ENCODE measurements at regions not wholly inside any gene's neighbourhood (a gene's known extent, or its start where the extent isn't known, plus 50 kb on each side); places are given as distances from the start of the nearest gene placed in this dataset.

DNA sequence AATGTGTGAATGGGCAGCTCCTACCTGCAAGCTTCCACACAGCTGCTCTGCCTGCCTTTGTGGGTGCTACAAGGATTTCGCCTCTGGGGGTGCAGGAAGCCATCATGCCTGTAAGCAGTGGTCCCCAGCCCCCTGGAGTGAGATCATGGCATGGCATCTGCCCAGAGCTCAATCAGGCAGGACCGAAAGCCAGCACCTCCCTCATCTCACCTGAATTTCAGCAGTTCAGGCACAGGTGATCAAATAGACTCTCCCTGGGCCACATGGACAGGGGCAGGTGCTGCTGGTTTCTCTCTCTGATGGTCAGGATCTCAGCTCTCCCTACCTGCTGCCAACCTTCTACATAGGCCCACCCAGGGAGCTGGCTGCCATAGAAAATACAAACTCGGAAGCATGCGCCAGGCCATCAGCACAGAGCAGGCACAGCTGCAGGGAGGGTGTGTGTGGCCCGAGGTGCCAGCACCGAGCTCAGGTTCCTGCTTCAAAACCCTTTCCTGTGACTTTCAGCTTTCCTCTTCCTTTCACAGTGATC, 133.2 kb upstream of the ID2 start:
- no peak for DNase-seq (ENCODE audit: low read depth in 6 of 9, low spot score in 9 of 9)
- H3K9me3 ChIP-seq (ENCODE audit: control insufficient read depth in 2 of 2, insufficient read depth in 1 of 2, low read length in 1 of 2), result peaks cover 0 to 11% of the 10 kb centered on the region in 2 donors
- 89% methylated on average over 6 of the region's 6 CpGs for WGBS
- no peak overlapping the region for H3K4me3 ChIP-seq (ENCODE audit: low read length in 2 of 2)
- no peaks in the 10 kb centered on the region for H3K36me3 ChIP-seq (ENCODE audit: control insufficient read depth in 2 of 2, insufficient read depth in 2 of 2, low read length in 1 of 2)
- H3K27ac ChIP-seq (ENCODE audit: low read depth in 1 of 2, low read length in 1 of 2), result no peak overlapping the region
- peaks cover 29 to 58% of the 10 kb centered on the region in 2 donors for H3K4me1 ChIP-seq (ENCODE audit: control insufficient read depth in 2 of 2, insufficient read depth in 2 of 2, low read length in 2 of 2)
- peaks cover 0 to 2% of the 10 kb centered on the region in 2 donors for H3K27me3 ChIP-seq (ENCODE audit: control insufficient read depth in 2 of 2, insufficient read depth in 1 of 2, low read length in 1 of 2)

GRCh38 chr2:8549273-8549922, 132.5 kb upstream of the ID2 start:
- H3K27ac ChIP-seq (ENCODE audit: low read depth in 1 of 2, low read length in 1 of 2), result no peak overlapping the region
- H3K4me3 ChIP-seq (ENCODE audit: low read length in 2 of 2), result no peak overlapping the region
- H3K9me3 ChIP-seq (ENCODE audit: control insufficient read depth in 2 of 2, insufficient read depth in 1 of 2, low read length in 1 of 2), result peaks cover 0 to 11% of the 10 kb centered on the region in 2 donors
- DNase-seq (ENCODE audit: low read depth in 6 of 9, low spot score in 9 of 9), result no peak
- H3K4me1 ChIP-seq (ENCODE audit: control insufficient read depth in 2 of 2, insufficient read depth in 2 of 2, low read length in 2 of 2), result peaks cover 24 to 50% of the 10 kb centered on the region in 2 donors
- WGBS, result 92% methylated on average over 11 of the region's 11 CpGs
- H3K27me3 ChIP-seq (ENCODE audit: control insufficient read depth in 2 of 2, insufficient read depth in 1 of 2, low read length in 1 of 2), result no peaks in the 10 kb centered on the region
- no peaks in the 10 kb centered on the region for H3K36me3 ChIP-seq (ENCODE audit: control insufficient read depth in 2 of 2, insufficient read depth in 2 of 2, low read length in 1 of 2)

DNA sequence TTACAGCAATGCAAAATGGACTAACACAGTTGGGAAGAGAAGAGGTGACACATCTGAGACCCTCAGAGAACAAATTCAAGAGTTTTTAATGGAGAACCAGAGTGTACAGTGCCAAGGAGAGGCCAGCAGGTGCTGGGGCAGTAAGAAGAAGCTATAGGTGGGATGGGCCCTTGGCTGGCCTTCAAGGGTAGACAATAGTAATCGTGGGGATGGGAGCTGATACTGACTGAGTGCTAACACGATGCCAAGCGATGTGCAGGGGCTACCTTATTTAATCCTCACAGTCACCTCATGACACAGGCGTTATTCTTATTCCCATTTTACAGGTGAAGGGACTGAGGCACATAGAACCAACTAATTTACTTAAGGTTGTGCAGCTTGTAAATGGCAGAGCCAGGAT, 131.9 kb upstream of the ID2 start:
- H3K4me1 ChIP-seq (ENCODE audit: control insufficient read depth in 2 of 2, insufficient read depth in 2 of 2, low read length in 2 of 2), result peaks cover 19 to 45% of the 10 kb centered on the region in 2 donors
- peaks cover 0 to 11% of the 10 kb centered on the region in 2 donors for H3K9me3 ChIP-seq (ENCODE audit: control insufficient read depth in 2 of 2, insufficient read depth in 1 of 2, low read length in 1 of 2)
- DNase-seq (ENCODE audit: low read depth in 6 of 9, low spot score in 9 of 9), result no peak
- no peak overlapping the region for H3K4me3 ChIP-seq (ENCODE audit: low read length in 2 of 2)
- no peaks in the 10 kb centered on the region for H3K27me3 ChIP-seq (ENCODE audit: control insufficient read depth in 2 of 2, insufficient read depth in 1 of 2, low read length in 1 of 2)
- H3K27ac ChIP-seq (ENCODE audit: low read depth in 1 of 2, low read length in 1 of 2), result no peak overlapping the region
- no peaks in the 10 kb centered on the region for H3K36me3 ChIP-seq (ENCODE audit: control insufficient read depth in 2 of 2, insufficient read depth in 2 of 2, low read length in 1 of 2)
- WGBS, result 98% methylated on average over 4 of the region's 4 CpGs

DNA sequence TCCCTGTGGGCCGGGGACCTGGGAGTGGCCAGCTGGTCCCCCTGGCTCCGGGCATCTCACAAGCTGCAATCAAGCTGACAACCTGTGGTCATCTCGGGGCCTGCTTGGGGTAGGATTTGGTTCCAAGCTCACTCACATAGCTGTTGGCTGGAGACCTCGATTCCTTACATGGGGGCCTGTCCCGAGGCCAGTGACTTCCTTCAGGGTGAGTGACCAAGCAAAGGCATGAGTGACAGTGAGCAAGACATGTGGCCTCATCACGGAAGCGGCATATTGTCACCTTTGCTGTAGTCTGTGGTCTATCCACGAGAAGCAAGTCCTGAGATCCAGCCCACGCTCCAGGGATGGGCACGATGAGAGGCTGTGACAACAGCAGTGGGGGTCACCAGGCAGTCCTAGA, 131.4 kb upstream of the ID2 start:
- Histone ChIP-seq H3K9me3 (ENCODE audit: control insufficient read depth in 2 of 2, insufficient read depth in 1 of 2, low read length in 1 of 2) (peaks cover 0 to 14% of the 10 kb centered on the region in 2 donors), H3K27ac (ENCODE audit: low read depth in 1 of 2, low read length in 1 of 2) (no peak overlapping the region), H3K36me3 (ENCODE audit: control insufficient read depth in 2 of 2, insufficient read depth in 2 of 2, low read length in 1 of 2) (no peaks in the 10 kb centered on the region), H3K4me1 (ENCODE audit: control insufficient read depth in 2 of 2, insufficient read depth in 2 of 2, low read length in 2 of 2) (peaks cover 15 to 40% of the 10 kb centered on the region in 2 donors), H3K27me3 (ENCODE audit: control insufficient read depth in 2 of 2, insufficient read depth in 1 of 2, low read length in 1 of 2) (no peaks in the 10 kb centered on the region), H3K4me3 (ENCODE audit: low read length in 2 of 2) (no peak overlapping the region)
- no peak for DNase-seq (ENCODE audit: low read depth in 6 of 9, low spot score in 9 of 9)
- 97% methylated on average over 10 of the region's 10 CpGs for WGBS

DNA sequence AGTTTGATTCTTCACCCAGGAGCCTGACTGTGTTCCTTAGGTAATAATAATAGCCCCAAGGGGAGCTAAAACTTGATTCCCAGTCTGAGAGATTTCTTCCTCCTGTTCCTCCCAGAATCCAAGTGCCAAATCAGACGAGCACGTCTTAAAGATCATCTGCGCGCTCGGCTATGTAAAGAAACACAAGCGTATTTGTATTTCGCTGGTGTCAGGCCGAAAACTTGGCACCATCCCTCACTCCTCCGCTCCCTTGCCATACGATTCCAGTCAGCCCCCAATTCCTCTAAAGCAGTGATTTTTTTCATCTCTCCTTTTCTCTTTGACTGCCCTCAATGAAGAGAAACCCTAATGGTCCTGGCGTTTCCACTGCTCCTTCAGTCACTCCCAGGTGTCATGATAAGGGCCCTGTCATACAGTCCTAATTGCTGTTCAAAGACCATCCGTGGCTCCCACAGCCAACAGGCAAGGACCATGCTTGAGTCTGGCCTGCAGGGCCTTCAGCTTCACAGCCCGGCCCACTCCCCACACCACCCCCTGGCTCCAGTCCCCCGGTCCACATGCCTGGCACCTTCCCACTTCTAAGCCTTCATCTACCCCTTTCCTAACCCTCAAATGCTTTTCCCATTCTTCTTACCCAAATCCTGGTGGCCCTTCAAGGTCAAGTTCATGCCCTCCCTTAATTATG, 130.8 kb upstream of the ID2 start:
- WGBS, result 91% methylated on average over 14 of the region's 14 CpGs
- Histone ChIP-seq H3K27ac (ENCODE audit: low read depth in 1 of 2, low read length in 1 of 2) (no peak overlapping the region), H3K36me3 (ENCODE audit: control insufficient read depth in 2 of 2, insufficient read depth in 2 of 2, low read length in 1 of 2) (no peaks in the 10 kb centered on the region), H3K4me3 (ENCODE audit: low read length in 2 of 2) (no peak overlapping the region), H3K27me3 (ENCODE audit: control insufficient read depth in 2 of 2, insufficient read depth in 1 of 2, low read length in 1 of 2) (no peaks in the 10 kb centered on the region), H3K4me1 (ENCODE audit: control insufficient read depth in 2 of 2, insufficient read depth in 2 of 2, low read length in 2 of 2) (peaks cover 13 to 34% of the 10 kb centered on the region in 2 donors), H3K9me3 (ENCODE audit: control insufficient read depth in 2 of 2, insufficient read depth in 1 of 2, low read length in 1 of 2) (peaks cover 0 to 9% of the 10 kb centered on the region in 2 donors)
- DNase-seq (ENCODE audit: low read depth in 6 of 9, low spot score in 9 of 9), result no peak

GRCh38 chr2:8551622-8552074, 130.2 kb upstream of the ID2 start:
- no peaks in the 10 kb centered on the region for H3K27me3 ChIP-seq (ENCODE audit: control insufficient read depth in 2 of 2, insufficient read depth in 1 of 2, low read length in 1 of 2)
- H3K36me3 ChIP-seq (ENCODE audit: control insufficient read depth in 2 of 2, insufficient read depth in 2 of 2, low read length in 1 of 2), result no peaks in the 10 kb centered on the region
- WGBS, result 20% methylated on average over 8 of the region's 8 CpGs
- H3K9me3 ChIP-seq (ENCODE audit: control insufficient read depth in 2 of 2, insufficient read depth in 1 of 2, low read length in 1 of 2), result peaks cover 0 to 6% of the 10 kb centered on the region in 2 donors
- H3K4me1 ChIP-seq (ENCODE audit: control insufficient read depth in 2 of 2, insufficient read depth in 2 of 2, low read length in 2 of 2), result peaks cover 8 to 28% of the 10 kb centered on the region in 2 donors
- peak in 1 of 9 donors; percentile 60 for DNase-seq (ENCODE audit: low read depth in 6 of 9, low spot score in 9 of 9)
- H3K27ac ChIP-seq (ENCODE audit: low read depth in 1 of 2, low read length in 1 of 2), result no peak overlapping the region
- no peak overlapping the region for H3K4me3 ChIP-seq (ENCODE audit: low read length in 2 of 2)

- 95% methylated on average over 17 of the region's 17 CpGs for WGBS
- no peak for DNase-seq (ENCODE audit: low read depth in 6 of 9, low spot score in 9 of 9)
- Histone ChIP-seq H3K27ac (ENCODE audit: low read depth in 1 of 2, low read length in 1 of 2) (no peak overlapping the region), H3K36me3 (ENCODE audit: control insufficient read depth in 2 of 2, insufficient read depth in 2 of 2, low read length in 1 of 2) (no peaks in the 10 kb centered on the region), H3K4me3 (ENCODE audit: low read length in 2 of 2) (no peak overlapping the region), H3K27me3 (ENCODE audit: control insufficient read depth in 2 of 2, insufficient read depth in 1 of 2, low read length in 1 of 2) (no peaks in the 10 kb centered on the region), H3K9me3 (ENCODE audit: control insufficient read depth in 2 of 2, insufficient read depth in 1 of 2, low read length in 1 of 2) (peaks cover 0 to 6% of the 10 kb centered on the region in 2 donors), H3K4me1 (ENCODE audit: control insufficient read depth in 2 of 2, insufficient read depth in 2 of 2, low read length in 2 of 2) (peaks cover 3 to 21% of the 10 kb centered on the region in 2 donors)
Measured at GRCh38 chr2:8552293-8552801, 129.5 kb upstream of the ID2 start.

DNA sequence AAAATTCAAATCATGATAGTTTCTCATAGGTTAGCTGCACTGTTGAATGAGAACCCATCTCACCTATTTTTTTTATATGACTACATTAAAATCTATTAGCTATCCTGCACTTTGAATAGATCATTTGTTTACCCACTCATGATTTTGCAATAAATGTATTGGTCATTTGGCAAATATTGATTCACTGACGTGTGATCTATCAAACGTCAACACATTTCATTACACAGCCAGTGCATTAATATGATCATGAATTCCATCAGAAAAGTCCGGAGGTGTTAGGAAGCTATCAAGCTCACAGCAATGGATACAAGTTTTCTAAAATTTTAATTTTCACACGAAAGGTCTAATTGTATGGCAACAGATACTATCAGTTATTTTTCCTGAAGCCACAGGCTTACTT, 128.2 kb upstream of the ID2 start:
- Histone ChIP-seq H3K27ac (ENCODE audit: low read depth in 1 of 2, low read length in 1 of 2) (no peak overlapping the region), H3K9me3 (ENCODE audit: control insufficient read depth in 2 of 2, insufficient read depth in 1 of 2, low read length in 1 of 2) (peaks cover 0 to 11% of the 10 kb centered on the region in 2 donors), H3K27me3 (ENCODE audit: control insufficient read depth in 2 of 2, insufficient read depth in 1 of 2, low read length in 1 of 2) (no peaks in the 10 kb centered on the region), H3K36me3 (ENCODE audit: control insufficient read depth in 2 of 2, insufficient read depth in 2 of 2, low read length in 1 of 2) (no peaks in the 10 kb centered on the region), H3K4me1 (ENCODE audit: control insufficient read depth in 2 of 2, insufficient read depth in 2 of 2, low read length in 2 of 2) (peaks cover 3 to 17% of the 10 kb centered on the region in 2 donors), H3K4me3 (ENCODE audit: low read length in 2 of 2) (no peak overlapping the region)
- DNase-seq (ENCODE audit: low read depth in 6 of 9, low spot score in 9 of 9), result no peak
- WGBS, result over 99% methylated on average over 4 of the region's 4 CpGs

DNA sequence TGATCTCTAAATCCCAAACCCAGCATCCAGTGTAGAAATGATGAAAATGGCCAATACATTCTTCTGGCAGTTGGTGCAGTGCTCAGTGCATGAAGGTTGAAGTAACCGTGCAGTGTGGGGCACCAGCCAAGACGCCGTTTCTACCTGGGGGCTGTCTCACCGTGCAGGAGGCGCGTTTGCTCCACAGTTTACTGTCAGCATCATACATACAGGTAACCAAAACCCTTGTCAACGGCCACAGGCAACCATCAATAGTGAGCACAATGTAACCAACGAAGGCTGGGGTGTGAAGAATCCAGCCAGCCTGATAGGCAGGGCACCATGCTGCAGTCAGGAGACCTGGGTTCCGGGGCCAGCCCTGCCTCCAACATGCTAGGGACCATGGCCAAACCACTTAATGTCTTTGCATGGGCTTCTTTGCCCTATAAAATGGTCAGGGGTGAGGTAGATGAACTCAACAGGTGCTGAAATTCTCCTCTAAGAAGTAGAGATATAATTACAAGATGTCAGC, 127.5 kb upstream of the ID2 start:
- Histone ChIP-seq H3K36me3 (ENCODE audit: control insufficient read depth in 2 of 2, insufficient read depth in 2 of 2, low read length in 1 of 2) (no peaks in the 10 kb centered on the region), H3K9me3 (ENCODE audit: control insufficient read depth in 2 of 2, insufficient read depth in 1 of 2, low read length in 1 of 2) (peaks cover 0 to 13% of the 10 kb centered on the region in 2 donors), H3K27me3 (ENCODE audit: control insufficient read depth in 2 of 2, insufficient read depth in 1 of 2, low read length in 1 of 2) (no peaks in the 10 kb centered on the region), H3K4me1 (ENCODE audit: control insufficient read depth in 2 of 2, insufficient read depth in 2 of 2, low read length in 2 of 2) (peaks cover 3 to 13% of the 10 kb centered on the region in 2 donors), H3K4me3 (ENCODE audit: low read length in 2 of 2) (no peak overlapping the region), H3K27ac (ENCODE audit: low read depth in 1 of 2, low read length in 1 of 2) (no peak overlapping the region)
- DNase-seq (ENCODE audit: low read depth in 6 of 9, low spot score in 9 of 9), result no peak
- 98% methylated on average over 9 of the region's 9 CpGs for WGBS
